Activated naive CD4-positive, alpha-beta T cell treated with anti-CD3 and anti-CD28 coated beads, Interleukin-2, amount 50 U/mL, for 72 hours (primary cell): ENCODE measurements at regions not wholly inside any gene's neighbourhood (a gene's known extent, or its start where the extent isn't known, plus 50 kb on each side); places are given as distances from the start of the nearest gene placed in this dataset.
"Not testable (repeated sequence)": the region's sequence is repeated elsewhere in the genome, so short reads cannot be mapped to it uniquely, and the experiment has no call there.

Experiments used
- ATAC-seq, 2 donors: fragments of 150-1000 bp; cut with Tn5 transposase; 2 replicates each; pipeline ENCODE4 v1.10.0; 2021; ENCODE audit warnings: mild to moderate bottlenecking in 2 of 2, moderate library complexity in 2 of 2
- DNase-seq, 2 donors: peaks; one replicate each; pipeline ENCODE4 v3.0.0; 2021 to 2022; ENCODE audit warnings: low spot score in 2 of 2
- H3K27ac Mint-ChIP-seq, 2 donors: one replicate each; pipeline ENCODE4 v1.8.0; 2022; ENCODE audit warnings: mild to moderate bottlenecking in 2 of 2, mixed read lengths in 2 of 2
- H3K36me3 Mint-ChIP-seq, 2 donors: one replicate each; pipeline ENCODE4 v1.8.0; 2022; ENCODE audit warnings: mixed read lengths in 2 of 2
- H3K9me3 Mint-ChIP-seq, 2 donors: one replicate each; pipeline ENCODE4 v1.8.0; 2022; ENCODE audit warnings: mixed read lengths in 2 of 2

- H3K27ac Mint-ChIP-seq: no peak overlapping the region
- no peak for DNase-seq
- peaks cover 7 to 8% of the 10 kb centered on the region in 2 donors for H3K9me3 Mint-ChIP-seq
- ATAC-seq: no peak
- H3K36me3 Mint-ChIP-seq: no peaks in the 10 kb centered on the region
These were observed 303.6 kb downstream of the BCAT1 start for GRCh38 chr12:24645254-24645653.

- H3K36me3 Mint-ChIP-seq: no peaks in the 10 kb centered on the region
- DNase-seq (no peak), ATAC-seq (no peak)
These were observed 305.5 kb downstream of the BCAT1 start for GRCh38 chr12:24643120-24644119.

GRCh38 chr12:24639641-24640040, 309.3 kb downstream of the BCAT1 start:
- Mint-ChIP-seq H3K9me3 (peaks cover 0 to 3% of the 10 kb centered on the region in 2 donors), H3K27ac (no peak overlapping the region), H3K36me3 (no peaks in the 10 kb centered on the region)
- ATAC-seq: no peak
- no peak for DNase-seq

More at GRCh38 chr12:24643120-24644119, 305.5 kb downstream of the BCAT1 start:
- Mint-ChIP-seq H3K9me3 (peaks cover 0 to 3% of the 10 kb centered on the region in 2 donors), H3K27ac (no peak overlapping the region)

GRCh38 chr12:24632466-24632865, 316.4 kb downstream of the BCAT1 start:
- Mint-ChIP-seq H3K27ac (no peak overlapping the region), H3K36me3 (no peaks in the 10 kb centered on the region), H3K9me3 (peaks cover 3 to 5% of the 10 kb centered on the region in 2 donors)
- DNase-seq: no peak
- ATAC-seq: no peak

GRCh38 chr12:24631676-24632426, 317.1 kb downstream of the BCAT1 start:
- Mint-ChIP-seq H3K9me3 (peaks cover 3 to 5% of the 10 kb centered on the region in 2 donors), H3K27ac (no peak overlapping the region)
- no peak for DNase-seq

GRCh38 chr12:24630856-24631255, 318.0 kb downstream of the BCAT1 start:
- no peak overlapping the region for H3K27ac Mint-ChIP-seq
- ATAC-seq (no peak), DNase-seq (no peak)
- no peaks in the 10 kb centered on the region for H3K36me3 Mint-ChIP-seq
- H3K9me3 Mint-ChIP-seq: peaks cover 3 to 5% of the 10 kb centered on the region in 2 donors

More at GRCh38 chr12:24631676-24632426, 317.1 kb downstream of the BCAT1 start:
- no peak for ATAC-seq
- no peaks in the 10 kb centered on the region for H3K36me3 Mint-ChIP-seq

GRCh38 chr12:24630446-24630845, 318.5 kb downstream of the BCAT1 start:
- Mint-ChIP-seq H3K36me3 (no peaks in the 10 kb centered on the region), H3K27ac (no peak overlapping the region), H3K9me3 (peaks cover 3 to 5% of the 10 kb centered on the region in 2 donors)
- DNase-seq (no peak), ATAC-seq (no peak)

- H3K9me3 Mint-ChIP-seq: peaks cover 9 to 15% of the 10 kb centered on the region in 2 donors
These were observed 323.8 kb downstream of the BCAT1 start for GRCh38 chr12:24625103-24625502.

GRCh38 chr12:24619954-24620353, 328.9 kb downstream of the BCAT1 start:
- H3K36me3 Mint-ChIP-seq, ATAC-seq: not testable (repeated sequence)

More at GRCh38 chr12:24625103-24625502, 323.8 kb downstream of the BCAT1 start:
- H3K27ac Mint-ChIP-seq: no peak overlapping the region
- ATAC-seq (no peak), DNase-seq (no peak)
- H3K36me3 Mint-ChIP-seq: peaks cover 0 to 5% of the 10 kb centered on the region in 2 donors

GRCh38 chr12:24617471-24617870, 331.4 kb downstream of the BCAT1 start:
- Mint-ChIP-seq H3K9me3 (peaks cover 0 to 7% of the 10 kb centered on the region in 2 donors), H3K36me3 (no peaks in the 10 kb centered on the region), H3K27ac (no peak overlapping the region)
- no peak for DNase-seq
- no peak for ATAC-seq

More at GRCh38 chr12:24619954-24620353, 328.9 kb downstream of the BCAT1 start:
- DNase-seq, H3K27ac Mint-ChIP-seq: not testable (repeated sequence)
- peaks cover 6 to 18% of the 10 kb centered on the region in 2 donors for H3K9me3 Mint-ChIP-seq

- Mint-ChIP-seq H3K9me3 (peaks cover 0 to 7% of the 10 kb centered on the region in 2 donors), H3K36me3 (no peaks in the 10 kb centered on the region), H3K27ac (no peak overlapping the region)
- DNase-seq (no peak), ATAC-seq (no peak)
These were observed 332.9 kb downstream of the BCAT1 start for GRCh38 chr12:24615967-24616411.

GRCh38 chr12:24608637-24609285, 340.1 kb downstream of the BCAT1 start:
- H3K36me3 Mint-ChIP-seq: no peaks in the 10 kb centered on the region
- H3K9me3 Mint-ChIP-seq: peaks cover 5 to 9% of the 10 kb centered on the region in 2 donors
- ATAC-seq (no peak), DNase-seq (no peak)
- H3K27ac Mint-ChIP-seq: no peak overlapping the region

- DNase-seq (no peak), ATAC-seq (no peak)
- no peaks in the 10 kb centered on the region for H3K36me3 Mint-ChIP-seq
- no peak overlapping the region for H3K27ac Mint-ChIP-seq
- peaks cover 5 to 9% of the 10 kb centered on the region in 2 donors for H3K9me3 Mint-ChIP-seq
These were observed 340.8 kb downstream of the BCAT1 start for GRCh38 chr12:24608108-24608507.

GRCh38 chr12:24605916-24606315, 343.0 kb downstream of the BCAT1 start:
- Mint-ChIP-seq H3K36me3 (no peaks in the 10 kb centered on the region), H3K9me3 (peaks cover 5 to 9% of the 10 kb centered on the region in 2 donors), H3K27ac (no peak overlapping the region)
- ATAC-seq (no peak), DNase-seq (no peak)

GRCh38 chr12:24605466-24605865, 343.4 kb downstream of the BCAT1 start:
- ATAC-seq: no peak
- no peaks in the 10 kb centered on the region for H3K36me3 Mint-ChIP-seq
- H3K27ac Mint-ChIP-seq: no peak overlapping the region

GRCh38 chr12:24603371-24603770, 345.5 kb downstream of the BCAT1 start:
- no peak for DNase-seq
- no peak for ATAC-seq
- Mint-ChIP-seq H3K9me3 (peaks cover 5% of the 10 kb centered on the region in 2 donors), H3K36me3 (no peaks in the 10 kb centered on the region), H3K27ac (no peak overlapping the region)

More at GRCh38 chr12:24605466-24605865, 343.4 kb downstream of the BCAT1 start:
- DNase-seq: no peak
- H3K9me3 Mint-ChIP-seq: peaks cover 5 to 7% of the 10 kb centered on the region in 2 donors
